ENCODE measurements at regions not wholly inside any gene's neighbourhood (a gene's known extent, or its start where the extent isn't known, plus 50 kb on each side); places are given as distances from the start of the nearest gene placed in this dataset.

DNA sequence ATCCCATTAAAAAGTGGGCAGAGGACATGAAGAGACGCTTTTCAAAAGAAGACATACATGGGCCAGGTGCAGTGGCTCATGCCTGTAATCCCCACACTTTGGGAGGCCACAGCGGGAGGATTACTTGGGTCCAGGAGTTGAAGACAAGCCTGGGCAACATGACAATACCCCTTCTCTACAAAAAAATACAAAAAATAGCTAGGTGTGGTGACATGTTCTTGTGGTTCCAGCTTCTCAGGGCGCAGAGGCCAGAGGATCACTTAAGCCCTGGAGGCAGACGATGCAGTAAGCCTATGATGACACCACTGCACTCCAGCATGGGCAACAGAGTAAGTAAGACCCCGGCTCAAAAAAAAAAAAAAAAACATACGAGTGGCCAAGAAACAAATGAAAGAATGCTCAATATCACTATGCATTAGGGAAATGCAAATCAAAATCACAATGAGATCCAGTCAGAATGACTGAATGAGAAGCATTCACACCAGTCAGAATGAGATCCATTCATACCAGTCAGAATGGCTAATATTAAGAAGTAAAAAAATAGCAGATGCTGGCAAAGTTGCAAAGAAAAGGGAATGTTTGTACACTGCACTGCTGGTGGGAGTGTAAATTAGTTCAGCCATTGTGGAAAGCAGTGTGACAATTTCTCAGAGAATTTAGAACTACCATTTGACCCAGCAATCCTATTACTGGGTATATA is 550.2 kb upstream of the SLC39A10 start:
- TF ChIP-seq, protein P1, sequence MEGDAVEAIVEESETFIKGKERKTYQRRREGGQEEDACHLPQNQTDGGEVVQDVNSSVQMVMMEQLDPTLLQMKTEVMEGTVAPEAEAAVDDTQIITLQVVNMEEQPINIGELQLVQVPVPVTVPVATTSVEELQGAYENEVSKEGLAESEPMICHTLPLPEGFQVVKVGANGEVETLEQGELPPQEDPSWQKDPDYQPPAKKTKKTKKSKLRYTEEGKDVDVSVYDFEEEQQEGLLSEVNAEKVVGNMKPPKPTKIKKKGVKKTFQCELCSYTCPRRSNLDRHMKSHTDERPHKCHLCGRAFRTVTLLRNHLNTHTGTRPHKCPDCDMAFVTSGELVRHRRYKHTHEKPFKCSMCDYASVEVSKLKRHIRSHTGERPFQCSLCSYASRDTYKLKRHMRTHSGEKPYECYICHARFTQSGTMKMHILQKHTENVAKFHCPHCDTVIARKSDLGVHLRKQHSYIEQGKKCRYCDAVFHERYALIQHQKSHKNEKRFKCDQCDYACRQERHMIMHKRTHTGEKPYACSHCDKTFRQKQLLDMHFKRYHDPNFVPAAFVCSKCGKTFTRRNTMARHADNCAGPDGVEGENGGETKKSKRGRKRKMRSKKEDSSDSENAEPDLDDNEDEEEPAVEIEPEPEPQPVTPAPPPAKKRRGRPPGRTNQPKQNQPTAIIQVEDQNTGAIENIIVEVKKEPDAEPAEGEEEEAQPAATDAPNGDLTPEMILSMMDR (IDR thresholded peaks at IDR 0.05; ENCODE audit: poor library complexity): no peak
- no peak for TF ChIP-seq EZH2 (IDR thresholded peaks at IDR 0.05; ENCODE audit: borderline replicate concordance)

Data from hepatocyte (in vitro differentiated cells).